Endothelial cell of umbilical vein (primary cell): ENCODE measurements at regions not wholly inside any gene's neighbourhood (a gene's known extent, or its start where the extent isn't known, plus 50 kb on each side); places are given as distances from the start of the nearest gene placed in this dataset.

Source experiments
- BruUV-seq: library from RNA; stranded (reverse); fragments of 400-500 nt; replicated peaks from 2 replicates; lab custom pipeline; 2021; lab: Mats Ljungman, UMichigan
- CTCF ChIA-PET: fragments of 300-600, 350-600 bp; sonication (Branson Sonifier 250); formaldehyde crosslinking; loops from one replicate; lab custom pipeline; 2021; ENCODE audit warnings: antibody characterized with exemption, inconsistent platforms; lab: Charles Lee
- POLR2A ChIA-PET: fragments of 300-600, 350-600 bp; sonication (Branson Sonifier 250); formaldehyde crosslinking; loops from one replicate; lab custom pipeline; 2021; ENCODE audit warnings: antibody characterized with exemption, inconsistent platforms; lab: Charles Lee
- DNase-seq: peaks from one replicate; pipeline ENCODE4 v3.0.0-alpha.2; 2011; ENCODE audit warnings: low read depth, low spot score
- FAIRE-seq: peaks from 2 replicates; lab custom pipeline; 2011; peaks lifted over from hg19 to GRCh38; lab: Jason Lieb, UNC
- H2AFZ ChIP-seq: 2 replicates; pipeline ENCODE4 v1.6.0; 2012; ENCODE audit warnings: low read depth, low read length, control low read depth, inconsistent platforms
- H3K27ac ChIP-seq: 2 replicates; pipeline ENCODE4 v1.5.1; 2011; ENCODE audit warnings: low read depth, mild to moderate bottlenecking, control low read depth, low read length, moderate library complexity; ENCODE audit not compliant: insufficient read depth
- H3K27me3 ChIP-seq, 2 experiments: 2 replicates each; pipeline versions ENCODE4 v1.6.0 to v1.6.1; 2011; ENCODE audit warnings: low read length in 2 of 2, mixed read lengths in 1 of 2; ENCODE audit not compliant: control insufficient read depth in 2 of 2, insufficient read depth in 2 of 2
- H3K36me3 ChIP-seq, 2 experiments: 2 replicates in 1 of 2; 3 replicates in 1 of 2; pipeline ENCODE4 v1.5.1; 2011; ENCODE audit warnings: low read length in 2 of 2, mild to moderate bottlenecking in 1 of 2, moderate library complexity in 1 of 2; ENCODE audit not compliant: control insufficient read depth in 2 of 2, insufficient read depth in 2 of 2; ENCODE audit errors: extremely low read depth in 1 of 2
- H3K4me1 ChIP-seq: 3 replicates; pipeline ENCODE4 v1.5.1; 2011; ENCODE audit warnings: mild to moderate bottlenecking, low read length; ENCODE audit not compliant: control insufficient read depth, insufficient read depth; ENCODE audit errors: extremely low read depth
- H3K4me2 ChIP-seq: 2 replicates; pipeline ENCODE4 v1.6.1; 2011; ENCODE audit warnings: low read length, control low read depth, mixed read lengths; ENCODE audit not compliant: insufficient read depth
- H3K4me3 ChIP-seq, 3 experiments: fragments of 200-600 bp in 1 of 3; sonication (generic), shearing (Covaris generic) in 1 of 3; replicated peaks in 1 of 3; 2 replicates each; pipeline ENCODE4 v1.5.1; 2011 to 2016; ENCODE audit warnings: control low read depth in 3 of 3, low read length in 3 of 3, mild to moderate bottlenecking in 2 of 3, inconsistent platforms in 1 of 3, low read depth in 1 of 3, moderate library complexity in 1 of 3; ENCODE audit not compliant: insufficient read depth in 1 of 3
- H3K79me2 ChIP-seq: 2 replicates; pipeline ENCODE4 v1.6.0; 2012; ENCODE audit warnings: low read length, inconsistent platforms; ENCODE audit not compliant: control insufficient read depth, insufficient read depth
- H3K9ac ChIP-seq: replicated peaks from 2 replicates; pipeline ENCODE3; 2011; ENCODE audit warnings: low read length, control low read depth; ENCODE audit not compliant: insufficient read depth; ENCODE audit errors: extremely low read depth
- H3K9me1 ChIP-seq: replicated peaks from 3 replicates; pipeline ENCODE4 v1.6.0; 2011; ENCODE audit warnings: mild to moderate bottlenecking, low read length; ENCODE audit not compliant: control insufficient read depth, insufficient read depth; ENCODE audit errors: extremely low read depth
- H3K9me3 ChIP-seq: replicated peaks from 2 replicates; pipeline ENCODE4 v1.5.1; 2012; ENCODE audit warnings: low read length, inconsistent platforms; ENCODE audit not compliant: control insufficient read depth, insufficient read depth
- H4K20me1 ChIP-seq: replicated peaks from 2 replicates; pipeline ENCODE3; 2011; ENCODE audit warnings: mild to moderate bottlenecking, low read length; ENCODE audit not compliant: control insufficient read depth, insufficient read depth; ENCODE audit errors: extremely low read depth
- EZH2 ChIP-seq: IDR thresholded peaks from 2 replicates; pipeline ENCODE4 v1.6.1; 2012; ENCODE audit warnings: borderline replicate concordance, low read depth, mild to moderate bottlenecking, moderate library complexity, low read length, inconsistent platforms; ENCODE audit not compliant: severe bottlenecking
- FOS ChIP-seq: IDR thresholded peaks from 2 replicates; pipeline ENCODE4 v1.6.1; 2011; ENCODE audit warnings: mild to moderate bottlenecking, low read length, moderate library complexity, borderline replicate concordance; ENCODE audit not compliant: insufficient read depth
- GATA2 ChIP-seq: IDR thresholded peaks from 2 replicates; pipeline ENCODE4 v1.7.0; 2011; ENCODE audit warnings: low read depth, mild to moderate bottlenecking, moderate library complexity, mixed read lengths, low read length; ENCODE audit not compliant: insufficient read length, insufficient read depth
- JUN ChIP-seq: IDR thresholded peaks from 2 replicates; pipeline ENCODE4 v1.6.1; 2011; ENCODE audit warnings: borderline replicate concordance, low read depth; ENCODE audit not compliant: insufficient read length, insufficient read depth
- MYC ChIP-seq: IDR thresholded peaks from one replicate; pipeline ENCODE4 v1.6.1; 2011; ENCODE audit warnings: mild to moderate bottlenecking, low read depth, low read length
- POLR2A ChIP-seq: IDR thresholded peaks from 2 replicates; pipeline ENCODE4 v1.6.1; 2012; ENCODE audit warnings: low read depth, mild to moderate bottlenecking, control low read depth, low read length
- POLR2AphosphoS5 ChIP-seq: IDR thresholded peaks from 2 replicates; pipeline ENCODE4 v1.6.1; 2012; ENCODE audit warnings: low read depth, mild to moderate bottlenecking, control low read depth, low read length, moderate library complexity; ENCODE audit not compliant: insufficient read depth
- dilution Hi-C: fragments of 300-500 bp; cut with MboI; formaldehyde crosslinking; loops from one replicate; pipeline ENCODE4 v1.15.0; 2019; ENCODE audit warnings: low sequenced_read_pairs; ENCODE audit not compliant: extremely low pct_ligation_motif_present
- intact Hi-C: fragments of 100-400 bp; cut with micrococcal nuclease; formaldehyde crosslinking; loops from one replicate; pipeline ENCODE4 v1.10.0; 2022
- TF ChIP-seq, protein P1 (sequence below), 2 donors: IDR thresholded peaks; 1 replicate in 1 of 2; 2 replicates in 1 of 2; pipeline ENCODE4 v1.5.1; 2011; ENCODE audit warnings: low read length in 2 of 2, mild to moderate bottlenecking in 2 of 2, moderate library complexity in 2 of 2, control low read depth in 1 of 2, inconsistent platforms in 1 of 2, low read depth in 1 of 2; ENCODE audit not compliant: insufficient read depth in 1 of 2; ENCODE audit errors: extremely low read depth in 1 of 2
- TF ChIP-seq, protein P2 (sequence below): IDR thresholded peaks from 2 replicates; pipeline ENCODE4 v1.6.1; 2011; ENCODE audit not compliant: insufficient read depth, insufficient read length

GRCh38 chr2:123077101-123077500, 948.0 kb upstream of the CNTNAP5 start:
- H3K4me2 ChIP-seq = no peak overlapping the region
- no peak overlapping the region for H3K4me3 ChIP-seq
- FAIRE-seq = no peak
- DNase-seq = no peak
- BruUV-seq = no TSS peak
- H4K20me1 ChIP-seq = no peaks in the 10 kb centered on the region
- no peaks in the 10 kb centered on the region for H3K36me3 ChIP-seq
- no peak overlapping the region for H3K27ac ChIP-seq
- ChIA-PET CTCF (no interaction called here), POLR2A (no interaction called here)
- no peaks in the 10 kb centered on the region for H3K4me1 ChIP-seq
- no peaks in the 10 kb centered on the region for H3K9me1 ChIP-seq
- no peaks in the 10 kb centered on the region for H3K79me2 ChIP-seq
- no peaks in the 10 kb centered on the region for H3K27me3 ChIP-seq
- dilution Hi-C loops (no loop called here), intact Hi-C loops (no loop called here)
- TF ChIP-seq FOS (no peak), POLR2A (no peak), JUN (no peak), MYC (no peak), EZH2 (no peak), POLR2AphosphoS5 (no peak), GATA2 (no peak)
- TF ChIP-seq, protein P1, sequence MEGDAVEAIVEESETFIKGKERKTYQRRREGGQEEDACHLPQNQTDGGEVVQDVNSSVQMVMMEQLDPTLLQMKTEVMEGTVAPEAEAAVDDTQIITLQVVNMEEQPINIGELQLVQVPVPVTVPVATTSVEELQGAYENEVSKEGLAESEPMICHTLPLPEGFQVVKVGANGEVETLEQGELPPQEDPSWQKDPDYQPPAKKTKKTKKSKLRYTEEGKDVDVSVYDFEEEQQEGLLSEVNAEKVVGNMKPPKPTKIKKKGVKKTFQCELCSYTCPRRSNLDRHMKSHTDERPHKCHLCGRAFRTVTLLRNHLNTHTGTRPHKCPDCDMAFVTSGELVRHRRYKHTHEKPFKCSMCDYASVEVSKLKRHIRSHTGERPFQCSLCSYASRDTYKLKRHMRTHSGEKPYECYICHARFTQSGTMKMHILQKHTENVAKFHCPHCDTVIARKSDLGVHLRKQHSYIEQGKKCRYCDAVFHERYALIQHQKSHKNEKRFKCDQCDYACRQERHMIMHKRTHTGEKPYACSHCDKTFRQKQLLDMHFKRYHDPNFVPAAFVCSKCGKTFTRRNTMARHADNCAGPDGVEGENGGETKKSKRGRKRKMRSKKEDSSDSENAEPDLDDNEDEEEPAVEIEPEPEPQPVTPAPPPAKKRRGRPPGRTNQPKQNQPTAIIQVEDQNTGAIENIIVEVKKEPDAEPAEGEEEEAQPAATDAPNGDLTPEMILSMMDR (IDR thresholded peaks at IDR 0.05; ENCODE audit: extremely low read depth in 1 of 2, insufficient read depth in 1 of 2, low read depth in 1 of 2, low read length in 2 of 2) = no peak
- TF ChIP-seq, protein P2, sequence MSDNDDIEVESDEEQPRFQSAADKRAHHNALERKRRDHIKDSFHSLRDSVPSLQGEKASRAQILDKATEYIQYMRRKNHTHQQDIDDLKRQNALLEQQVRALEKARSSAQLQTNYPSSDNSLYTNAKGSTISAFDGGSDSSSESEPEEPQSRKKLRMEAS = no peak
- H3K9me3 ChIP-seq = no peaks in the 10 kb centered on the region
- H3K9ac ChIP-seq = no peak overlapping the region
- no peak overlapping the region for H2AFZ ChIP-seq
